OCI-LY7 (cell line): ENCODE measurements at regions not wholly inside any gene's neighbourhood (a gene's known extent, or its start where the extent isn't known, plus 50 kb on each side); places are given as distances from the start of the nearest gene placed in this dataset.

Source experiments
- CTCF ChIP-seq: fragments of 200-600 bp; sonication (generic); conservative IDR thresholded peaks from 2 replicates; pipeline ENCODE4 v1.5.1; 2014; ENCODE audit warnings: mild to moderate bottlenecking, antibody characterized with exemption, low read length, moderate library complexity, mixed read lengths
- EZH2phosphoT487 ChIP-seq: fragments of 200-600 bp; sonication (generic); IDR thresholded peaks from 2 replicates; pipeline ENCODE4 v1.6.1; 2018; ENCODE audit warnings: low read depth, borderline replicate concordance, mild to moderate bottlenecking, mixed run types, antibody characterized with exemption, low read length, moderate library complexity, mixed read lengths

GRCh38 chr1:229183588-229183987 lies 87.3 kb upstream of the RAB4A start:
- TF ChIP-seq CTCF (no peak), EZH2phosphoT487 (no peak)
